CD4-positive, alpha-beta T cell (primary cell): ENCODE measurements at regions not wholly inside any gene's neighbourhood (a gene's known extent, or its start where the extent isn't known, plus 50 kb on each side); places are given as distances from the start of the nearest gene placed in this dataset.

Experiments
- ATAC-seq: fragments of 200-7000 bp; cut with Tn5 transposase; one replicate; pipeline ENCODE4 v1.10.0; 2022; ENCODE audit warnings: mild to moderate bottlenecking; ENCODE audit not compliant: poor library complexity
- CTCF ChIA-PET: fragments of 350-600 bp; sonication (Branson Sonifier 250); formaldehyde crosslinking; loops from one replicate; lab custom pipeline; 2021; ENCODE audit warnings: antibody characterized with exemption, inconsistent platforms; lab: Charles Lee
- POLR2A ChIA-PET: fragments of 350-600 bp; sonication (Branson Sonifier 250); formaldehyde crosslinking; loops from one replicate; lab custom pipeline; 2021; ENCODE audit warnings: antibody characterized with exemption, inconsistent platforms; lab: Charles Lee
- DNase-seq, 14 experiments: peaks; one replicate each; pipeline ENCODE4 v3.0.0-alpha.2; 2013 to 2020; ENCODE audit warnings: mixed read lengths in 2 of 14
- H3K27ac ChIP-seq, 2 donors: one replicate each; pipeline versions ENCODE4 v1.5.1 to v1.7.0; 2013; ENCODE audit warnings: low read length in 2 of 2, low read depth in 1 of 2, mild to moderate bottlenecking in 1 of 2
- H3K27me3 ChIP-seq, 2 experiments: 1 replicate in 1 of 2; 2 replicates in 1 of 2; pipeline versions ENCODE4 v1.6.1 to v1.7.0; 2013; ENCODE audit warnings: low read length in 2 of 2, control low read depth in 1 of 2, mild to moderate bottlenecking in 1 of 2, moderate library complexity in 1 of 2; ENCODE audit not compliant: insufficient read depth in 2 of 2, control insufficient read depth in 1 of 2
- H3K36me3 ChIP-seq: one replicate; pipeline ENCODE4 v1.6.1; 2013; ENCODE audit warnings: low read length, control low read depth; ENCODE audit not compliant: insufficient read depth
- H3K4me1 ChIP-seq: one replicate; pipeline ENCODE4 v1.6.1; 2013; ENCODE audit warnings: low read length, control low read depth; ENCODE audit not compliant: insufficient read depth
- H3K4me3 ChIP-seq: one replicate; pipeline ENCODE4 v1.5.1; 2013; ENCODE audit warnings: mild to moderate bottlenecking, low read length, moderate library complexity
- H3K9me3 ChIP-seq, 2 experiments: 1 replicate in 1 of 2; 2 replicates in 1 of 2; pipeline versions ENCODE4 v1.6.1 to v1.7.0; 2013; ENCODE audit warnings: low read length in 2 of 2, mild to moderate bottlenecking in 2 of 2, control low read depth in 1 of 2, moderate library complexity in 1 of 2; ENCODE audit not compliant: control insufficient read depth in 1 of 2, insufficient read depth in 1 of 2
- H3K27ac Mint-ChIP-seq: one replicate; pipeline ENCODE4 v1.8.0; 2020; ENCODE audit warnings: mixed read lengths
- H3K27me3 Mint-ChIP-seq: one replicate; pipeline ENCODE4 v1.8.0; 2021; ENCODE audit warnings: mixed read lengths
- H3K36me3 Mint-ChIP-seq: one replicate; pipeline ENCODE4 v1.8.0; 2021; ENCODE audit warnings: low read depth, mixed read lengths
- H3K4me1 Mint-ChIP-seq: one replicate; pipeline ENCODE4 v1.8.0; 2021; ENCODE audit warnings: low read depth, mixed read lengths
- H3K4me3 Mint-ChIP-seq: one replicate; pipeline ENCODE4 v1.8.0; 2020; ENCODE audit warnings: mild to moderate bottlenecking, mixed read lengths
- H3K9me3 Mint-ChIP-seq: one replicate; pipeline ENCODE4 v1.8.0; 2020; ENCODE audit warnings: mixed read lengths
- intact Hi-C, 2 experiments: fragments of 100-400 bp; cut with DNase I in 1 of 2; cut with micrococcal nuclease in 1 of 2; formaldehyde crosslinking; loops; one replicate each; pipeline versions ENCODE4 v1.15.1 to v1.9.0; 2023 to 2025; cut with DNase I, micrococcal nuclease
- TF ChIP-seq, protein P1 (sequence below): fragments of 200-600 bp; IDR thresholded peaks from one replicate; pipeline ENCODE4 v1.8.0; 2022; ENCODE audit warnings: antibody characterized with exemption, mild to moderate bottlenecking

DNA sequence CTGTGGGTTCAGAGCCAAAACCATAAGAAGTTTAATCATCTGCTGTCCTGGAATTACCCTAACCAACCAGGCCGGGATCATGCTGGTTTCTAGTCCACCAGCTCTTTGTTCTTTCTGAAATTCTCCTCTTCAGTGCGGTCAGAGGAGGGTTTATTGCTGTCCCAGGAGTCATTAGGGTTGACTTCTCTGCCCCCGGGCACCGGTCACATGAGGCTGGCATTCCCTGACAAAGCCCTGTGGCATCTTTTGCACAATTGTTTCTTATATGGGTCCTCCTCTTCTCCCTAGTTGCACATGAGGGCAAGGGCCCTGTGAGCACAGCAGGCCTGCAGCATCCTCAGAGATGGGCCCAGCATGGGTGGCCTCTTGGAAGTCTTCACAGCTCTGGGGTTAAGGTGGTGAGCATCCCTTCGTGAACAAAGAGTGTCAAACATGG is 243.9 kb downstream of the IRF8 start:
- no peaks in the 10 kb centered on the region for H3K4me1 Mint-ChIP-seq

DNA sequence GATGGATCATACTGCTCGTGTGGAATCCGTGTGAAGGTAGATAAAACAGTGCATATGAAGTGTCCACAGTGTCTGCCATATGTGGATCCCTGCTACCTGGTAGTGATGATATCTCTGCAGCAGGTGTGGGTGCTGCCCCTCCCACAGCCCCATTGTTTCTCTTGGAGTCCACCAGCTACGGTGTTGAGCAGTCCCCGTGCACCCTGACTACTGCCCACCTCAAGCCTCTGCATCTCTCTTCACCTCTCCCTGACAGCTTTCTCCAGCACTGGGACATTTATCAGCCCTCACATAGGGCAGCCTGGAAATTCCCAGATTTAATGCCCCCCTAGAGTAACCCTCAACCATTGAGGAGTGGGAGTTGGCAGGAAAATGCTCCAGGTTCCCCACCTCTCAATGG is 244.7 kb downstream of the IRF8 start:
- H3K36me3 Mint-ChIP-seq = no peaks in the 10 kb centered on the region
- no peaks in the 10 kb centered on the region for H3K4me1 ChIP-seq
- no peaks in the 10 kb centered on the region for H3K9me3 ChIP-seq
- H3K4me3 ChIP-seq = no peak overlapping the region
- TF ChIP-seq, protein P1, sequence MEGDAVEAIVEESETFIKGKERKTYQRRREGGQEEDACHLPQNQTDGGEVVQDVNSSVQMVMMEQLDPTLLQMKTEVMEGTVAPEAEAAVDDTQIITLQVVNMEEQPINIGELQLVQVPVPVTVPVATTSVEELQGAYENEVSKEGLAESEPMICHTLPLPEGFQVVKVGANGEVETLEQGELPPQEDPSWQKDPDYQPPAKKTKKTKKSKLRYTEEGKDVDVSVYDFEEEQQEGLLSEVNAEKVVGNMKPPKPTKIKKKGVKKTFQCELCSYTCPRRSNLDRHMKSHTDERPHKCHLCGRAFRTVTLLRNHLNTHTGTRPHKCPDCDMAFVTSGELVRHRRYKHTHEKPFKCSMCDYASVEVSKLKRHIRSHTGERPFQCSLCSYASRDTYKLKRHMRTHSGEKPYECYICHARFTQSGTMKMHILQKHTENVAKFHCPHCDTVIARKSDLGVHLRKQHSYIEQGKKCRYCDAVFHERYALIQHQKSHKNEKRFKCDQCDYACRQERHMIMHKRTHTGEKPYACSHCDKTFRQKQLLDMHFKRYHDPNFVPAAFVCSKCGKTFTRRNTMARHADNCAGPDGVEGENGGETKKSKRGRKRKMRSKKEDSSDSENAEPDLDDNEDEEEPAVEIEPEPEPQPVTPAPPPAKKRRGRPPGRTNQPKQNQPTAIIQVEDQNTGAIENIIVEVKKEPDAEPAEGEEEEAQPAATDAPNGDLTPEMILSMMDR = no peak
- no peaks in the 10 kb centered on the region for H3K36me3 ChIP-seq
- peaks cover 0 to 2% of the 10 kb centered on the region in 2 experiments for H3K27me3 ChIP-seq
- H3K4me3 Mint-ChIP-seq = no peak overlapping the region
- no peaks in the 10 kb centered on the region for H3K4me1 Mint-ChIP-seq
- CTCF ChIA-PET = no interaction called here
- H3K27ac Mint-ChIP-seq = no peak overlapping the region
- no peak for ATAC-seq
- H3K9me3 Mint-ChIP-seq = no peaks in the 10 kb centered on the region
- peaks cover 4% of the 10 kb centered on the region for H3K27me3 Mint-ChIP-seq
- no peak overlapping the region for H3K27ac ChIP-seq
- intact Hi-C loops = no loop called here
- POLR2A ChIA-PET = no interaction called here
- DNase-seq = no peak

More for the DNA sequence above, 243.9 kb downstream of the IRF8 start:
- H3K9me3 ChIP-seq = no peaks in the 10 kb centered on the region
- no peaks in the 10 kb centered on the region for H3K36me3 ChIP-seq
- Mint-ChIP-seq H3K9me3 (no peaks in the 10 kb centered on the region), H3K27ac (no peak overlapping the region), H3K27me3 (peaks cover 4% of the 10 kb centered on the region), H3K36me3 (no peaks in the 10 kb centered on the region), H3K4me3 (no peak overlapping the region)
- DNase-seq = no peak
- H3K4me3 ChIP-seq = no peak overlapping the region
- no peak for ATAC-seq
- TF ChIP-seq, protein P1 = no peak
- intact Hi-C loops = no loop called here
- H3K4me1 ChIP-seq = no peaks in the 10 kb centered on the region
- ChIA-PET POLR2A (no interaction called here), CTCF (no interaction called here)
- H3K27ac ChIP-seq = no peak overlapping the region
- H3K27me3 ChIP-seq = no peaks in the 10 kb centered on the region

DNA sequence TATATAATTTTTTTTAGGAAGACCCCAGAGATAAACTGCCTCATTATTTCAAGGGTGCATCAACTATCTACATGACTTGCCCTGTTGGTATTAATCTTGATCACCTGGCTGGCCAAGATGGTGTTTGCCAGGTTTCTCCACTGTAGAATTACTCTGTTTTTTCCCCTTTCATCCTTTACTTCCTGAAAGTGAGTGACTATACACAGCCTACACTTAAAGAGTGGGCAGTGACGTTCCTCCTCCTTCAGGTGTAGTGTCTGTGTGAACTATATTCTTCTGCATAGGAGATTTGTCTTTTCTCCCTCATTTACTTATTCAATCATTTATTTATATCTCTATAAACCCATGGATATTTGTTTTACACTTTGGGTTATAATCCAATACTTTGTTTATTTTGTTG is 246.7 kb downstream of the IRF8 start:
- H3K4me1 Mint-ChIP-seq = no peaks in the 10 kb centered on the region
- peaks cover 13% of the 10 kb centered on the region for H3K27me3 Mint-ChIP-seq
- ChIA-PET POLR2A (no interaction called here), CTCF (no interaction called here)
- Histone ChIP-seq H3K4me3 (no peak overlapping the region), H3K27me3 (peaks cover 0 to 2% of the 10 kb centered on the region in 2 experiments), H3K9me3 (no peaks in the 10 kb centered on the region), H3K4me1 (no peaks in the 10 kb centered on the region), H3K36me3 (no peaks in the 10 kb centered on the region), H3K27ac (no peak overlapping the region)
- no peak for ATAC-seq
- TF ChIP-seq, protein P1 = no peak
- H3K9me3 Mint-ChIP-seq = no peaks in the 10 kb centered on the region
- H3K4me3 Mint-ChIP-seq = no peak overlapping the region
- intact Hi-C loops = no loop called here
- DNase-seq = no peak
- H3K27ac Mint-ChIP-seq = no peak overlapping the region
- H3K36me3 Mint-ChIP-seq = no peaks in the 10 kb centered on the region
